ENCODE measurements at regions not wholly inside any gene's neighbourhood (a gene's known extent, or its start where the extent isn't known, plus 50 kb on each side); places are given as distances from the start of the nearest gene placed in this dataset.

DNA sequence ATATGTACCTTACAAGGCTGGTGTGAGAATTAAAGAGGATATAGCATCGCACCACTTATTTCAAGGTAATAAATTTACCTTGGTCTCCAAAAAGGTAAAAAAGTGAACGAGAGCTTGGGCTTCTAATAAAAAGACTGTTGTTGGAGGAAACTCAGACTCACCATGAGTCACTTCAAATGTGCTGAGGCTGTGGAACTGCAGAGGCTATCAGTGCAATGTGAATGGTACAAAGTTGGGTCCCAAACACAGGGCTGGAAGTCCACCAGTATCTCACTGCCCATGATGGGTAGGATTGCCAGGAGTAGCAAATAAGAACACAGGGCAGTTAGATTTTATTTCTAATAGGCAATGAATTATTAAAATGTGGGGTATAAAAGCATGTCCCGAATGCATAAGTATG, 200.6 kb downstream of the MAFB start:
- WGBS, 2 donors (ENCODE audit: extremely low coverage in 2 of 2, insufficient read length in 2 of 2, insufficient replicate concordance in 1 of 2) = no CpG with 5 or more reads among the region's 3 CpGs
- no peaks in the 10 kb centered on the region for H3K9me3 ChIP-seq (replicated peaks in 1 of 2; ENCODE audit: control insufficient read depth in 2 of 2, insufficient read depth in 1 of 2, low read depth in 1 of 2, low read length in 2 of 2)

DNA sequence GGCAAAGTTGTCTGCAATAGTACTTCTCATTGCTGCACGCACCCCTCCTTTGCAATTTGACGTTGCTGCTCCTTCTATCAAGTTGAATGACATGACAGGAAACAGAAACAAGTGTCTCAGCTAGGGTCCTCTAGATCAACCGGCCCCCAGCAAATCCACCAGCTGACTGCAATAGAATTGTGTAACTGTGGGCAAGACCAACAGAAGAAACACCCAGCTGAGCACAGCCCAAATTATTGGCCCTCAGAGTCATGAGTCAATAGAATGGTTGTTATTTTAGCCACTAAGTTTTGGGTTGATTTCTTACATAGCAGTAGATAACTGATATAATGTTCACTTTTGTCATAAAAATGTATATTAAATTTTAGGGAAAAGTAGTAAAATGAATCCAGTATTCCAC, 202.7 kb downstream of the MAFB start:
- no peak overlapping the region for H3K4ac ChIP-seq (ENCODE audit: low read length)
- no peak overlapping the region for H2BK15ac ChIP-seq (ENCODE audit: low read length)
- H2AFZ ChIP-seq (ENCODE audit: low read length) = no peak overlapping the region
- H3K79me1 ChIP-seq (ENCODE audit: low read depth, low read length) = no peaks in the 10 kb centered on the region
- no CpG with 5 or more reads among the region's 3 CpGs for WGBS, 2 donors (ENCODE audit: extremely low coverage in 2 of 2, insufficient read length in 2 of 2, insufficient replicate concordance in 1 of 2)
- no peak overlapping the region for H3K18ac ChIP-seq (ENCODE audit: low read length)
- H3K9ac ChIP-seq (ENCODE audit: low read depth, low read length, poor library complexity) = no peak overlapping the region
- no peak overlapping the region for H3K14ac ChIP-seq (ENCODE audit: low read length)
- no peak overlapping the region for H3K4me2 ChIP-seq (ENCODE audit: insufficient read depth, low read length, poor library complexity, severe bottlenecking)
- no peak overlapping the region for H3K23ac ChIP-seq (ENCODE audit: low read depth, low read length, poor library complexity)
- no peak overlapping the region for H4K8ac ChIP-seq (ENCODE audit: low read depth, low read length)
- H2BK5ac ChIP-seq (ENCODE audit: low read length) = no peak overlapping the region
- no peak overlapping the region for H2BK120ac ChIP-seq (ENCODE audit: low read depth, low read length)
- H2AK5ac ChIP-seq (ENCODE audit: low read depth, low read length) = no peak overlapping the region
- no peak for DNase-seq (ENCODE audit: low spot score)
- no peak overlapping the region for H4K91ac ChIP-seq (ENCODE audit: low read depth, low read length, poor library complexity)
- no peaks in the 10 kb centered on the region for H3K36me3 ChIP-seq (replicated peaks in 1 of 2; ENCODE audit: control insufficient read depth in 2 of 2, insufficient read depth in 2 of 2, low read length in 2 of 2)
- H3K9me3 ChIP-seq (replicated peaks in 1 of 2; ENCODE audit: control insufficient read depth in 2 of 2, insufficient read depth in 1 of 2, low read depth in 1 of 2, low read length in 2 of 2) = no peaks in the 10 kb centered on the region
- H3K4me3 ChIP-seq (ENCODE audit: low read length in 2 of 2) = no peak overlapping the region
- no peak overlapping the region for H2BK12ac ChIP-seq (ENCODE audit: low read length)
- no peak overlapping the region for H3K27ac ChIP-seq (replicated peaks; ENCODE audit: low read length)
- H3K27me3 ChIP-seq (ENCODE audit: control insufficient read depth in 3 of 3, insufficient read depth in 3 of 3, low read depth in 1 of 3, low read length in 3 of 3) = peaks cover 0 to 3% (median 0%) of the 10 kb centered on the region in 3 experiments
- H3K4me1 ChIP-seq (ENCODE audit: control insufficient read depth in 2 of 2, insufficient read depth in 1 of 2, low read depth in 1 of 2, low read length in 2 of 2) = no peaks in the 10 kb centered on the region

More for the DNA sequence above, 200.6 kb downstream of the MAFB start:
- Histone ChIP-seq H2BK120ac (ENCODE audit: low read depth, low read length) (no peak overlapping the region), H2BK12ac (ENCODE audit: low read length) (no peak overlapping the region), H3K27ac (replicated peaks; ENCODE audit: low read length) (no peak overlapping the region), H3K9ac (ENCODE audit: low read depth, low read length, poor library complexity) (no peak overlapping the region), H3K79me1 (ENCODE audit: low read depth, low read length) (no peaks in the 10 kb centered on the region), H3K27me3 (ENCODE audit: control insufficient read depth in 3 of 3, insufficient read depth in 3 of 3, low read depth in 1 of 3, low read length in 3 of 3) (no peaks in the 10 kb centered on the region), H3K36me3 (replicated peaks in 1 of 2; ENCODE audit: control insufficient read depth in 2 of 2, insufficient read depth in 2 of 2, low read length in 2 of 2) (no peaks in the 10 kb centered on the region), H2BK15ac (ENCODE audit: low read length) (no peak overlapping the region), H2AK5ac (ENCODE audit: low read depth, low read length) (no peak overlapping the region), H4K8ac (ENCODE audit: low read depth, low read length) (no peak overlapping the region), H3K18ac (ENCODE audit: low read length) (no peak overlapping the region), H2BK5ac (ENCODE audit: low read length) (no peak overlapping the region), H3K4me3 (ENCODE audit: low read length in 2 of 2) (no peak overlapping the region), H3K4ac (ENCODE audit: low read length) (no peak overlapping the region), H3K4me2 (ENCODE audit: insufficient read depth, low read length, poor library complexity, severe bottlenecking) (no peak overlapping the region), H2AFZ (ENCODE audit: low read length) (no peak overlapping the region), H3K14ac (ENCODE audit: low read length) (no peak overlapping the region), H3K4me1 (ENCODE audit: control insufficient read depth in 2 of 2, insufficient read depth in 1 of 2, low read depth in 1 of 2, low read length in 2 of 2) (no peaks in the 10 kb centered on the region), H4K91ac (ENCODE audit: low read depth, low read length, poor library complexity) (no peak overlapping the region), H3K23ac (ENCODE audit: low read depth, low read length, poor library complexity) (no peak overlapping the region)
- DNase-seq (ENCODE audit: low spot score) = no peak

DNA sequence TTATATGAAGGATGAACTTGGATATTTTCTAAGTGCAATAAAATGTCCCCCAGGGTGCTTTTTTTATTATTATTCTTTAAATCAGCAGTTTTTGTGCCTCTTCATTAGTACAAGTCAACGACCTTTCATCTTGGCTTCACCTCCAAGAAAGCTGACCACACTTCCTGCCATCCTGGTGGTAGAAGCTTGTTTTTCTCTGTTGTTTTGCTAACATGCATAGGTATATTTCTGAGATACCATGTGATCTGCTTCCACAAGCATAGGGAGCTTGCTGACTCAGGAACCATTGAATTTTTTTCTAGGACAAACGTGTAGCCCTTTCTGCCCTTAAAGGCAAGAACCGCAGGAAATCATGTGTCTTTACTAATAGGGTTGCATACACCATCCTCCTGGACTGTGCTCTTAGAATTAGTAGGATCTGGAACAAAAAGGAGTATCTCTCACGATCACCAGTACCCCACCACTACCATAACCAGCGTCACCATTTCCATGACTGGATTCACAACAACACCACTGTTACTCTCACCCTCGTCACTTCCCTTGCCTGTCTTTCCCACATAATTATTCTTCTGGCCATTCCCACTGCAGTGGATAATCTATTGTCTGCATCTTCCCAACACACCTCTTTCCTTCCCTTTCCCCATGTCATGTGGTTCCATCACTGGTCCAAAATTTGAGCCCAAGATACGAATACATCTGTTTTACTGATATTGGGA, 207.1 kb downstream of the MAFB start:
- Histone ChIP-seq H2AFZ (ENCODE audit: low read length) (no peak overlapping the region), H3K79me1 (ENCODE audit: low read depth, low read length) (no peaks in the 10 kb centered on the region), H3K27ac (replicated peaks; ENCODE audit: low read length) (no peak overlapping the region), H3K4me3 (ENCODE audit: low read length in 2 of 2) (no peak overlapping the region), H2BK5ac (ENCODE audit: low read length) (no peak overlapping the region), H3K36me3 (replicated peaks in 1 of 2; ENCODE audit: control insufficient read depth in 2 of 2, insufficient read depth in 2 of 2, low read length in 2 of 2) (no peaks in the 10 kb centered on the region), H3K23ac (ENCODE audit: low read depth, low read length, poor library complexity) (no peak overlapping the region), H3K9me3 (replicated peaks in 1 of 2; ENCODE audit: control insufficient read depth in 2 of 2, insufficient read depth in 1 of 2, low read depth in 1 of 2, low read length in 2 of 2) (no peaks in the 10 kb centered on the region), H3K27me3 (ENCODE audit: control insufficient read depth in 3 of 3, insufficient read depth in 3 of 3, low read depth in 1 of 3, low read length in 3 of 3) (peaks cover 0 to 3% (median 0%) of the 10 kb centered on the region in 3 experiments), H2BK15ac (ENCODE audit: low read length) (no peak overlapping the region), H3K14ac (ENCODE audit: low read length) (no peak overlapping the region), H3K9ac (ENCODE audit: low read depth, low read length, poor library complexity) (no peak overlapping the region), H3K4me1 (ENCODE audit: control insufficient read depth in 2 of 2, insufficient read depth in 1 of 2, low read depth in 1 of 2, low read length in 2 of 2) (no peaks in the 10 kb centered on the region), H4K8ac (ENCODE audit: low read depth, low read length) (no peak overlapping the region), H2BK12ac (ENCODE audit: low read length) (no peak overlapping the region), H3K4me2 (ENCODE audit: insufficient read depth, low read length, poor library complexity, severe bottlenecking) (no peak overlapping the region), H3K4ac (ENCODE audit: low read length) (no peak overlapping the region), H4K91ac (ENCODE audit: low read depth, low read length, poor library complexity) (no peak overlapping the region), H2AK5ac (ENCODE audit: low read depth, low read length) (no peak overlapping the region), H3K18ac (ENCODE audit: low read length) (no peak overlapping the region), H2BK120ac (ENCODE audit: low read depth, low read length) (no peak overlapping the region)
- no peak for DNase-seq (ENCODE audit: low spot score)
- no CpG with 5 or more reads among the region's 7 CpGs for WGBS, 2 donors (ENCODE audit: extremely low coverage in 2 of 2, insufficient read length in 2 of 2, insufficient replicate concordance in 1 of 2)

DNA sequence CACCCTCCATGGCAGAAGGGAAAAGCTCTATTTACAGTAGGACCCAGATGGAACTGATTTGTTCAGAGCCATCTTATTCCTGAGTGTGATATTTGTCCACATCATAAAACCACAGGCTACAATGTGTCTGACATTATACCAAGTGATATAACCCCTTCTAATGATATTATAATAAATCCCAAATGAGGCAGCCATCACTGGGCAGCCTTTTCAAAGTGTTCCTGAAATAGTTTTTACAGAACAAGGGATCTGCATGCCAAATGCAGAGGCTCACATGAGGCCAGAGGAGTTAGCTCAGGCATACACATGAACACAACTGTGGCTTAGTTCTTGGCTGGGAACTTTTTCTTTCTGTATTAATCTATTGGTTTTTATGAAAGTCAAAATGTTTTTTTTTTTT, 207.7 kb downstream of the MAFB start:
- H2BK15ac ChIP-seq (ENCODE audit: low read length) = no peak overlapping the region
- H3K4me1 ChIP-seq (ENCODE audit: control insufficient read depth in 2 of 2, insufficient read depth in 1 of 2, low read depth in 1 of 2, low read length in 2 of 2) = no peaks in the 10 kb centered on the region
- no peak overlapping the region for H3K14ac ChIP-seq (ENCODE audit: low read length)
- H2BK12ac ChIP-seq (ENCODE audit: low read length) = no peak overlapping the region
- no peak overlapping the region for H3K4me3 ChIP-seq (ENCODE audit: low read length in 2 of 2)
- H2AFZ ChIP-seq (ENCODE audit: low read length) = no peak overlapping the region
- no peak overlapping the region for H3K9ac ChIP-seq (ENCODE audit: low read depth, low read length, poor library complexity)
- peaks cover 0 to 3% (median 0%) of the 10 kb centered on the region in 3 experiments for H3K27me3 ChIP-seq (ENCODE audit: control insufficient read depth in 3 of 3, insufficient read depth in 3 of 3, low read depth in 1 of 3, low read length in 3 of 3)
- no peak overlapping the region for H3K23ac ChIP-seq (ENCODE audit: low read depth, low read length, poor library complexity)
- no peak overlapping the region for H3K18ac ChIP-seq (ENCODE audit: low read length)
- no peak for DNase-seq (ENCODE audit: low spot score)
- no peak overlapping the region for H4K8ac ChIP-seq (ENCODE audit: low read depth, low read length)
- no peak overlapping the region for H3K4ac ChIP-seq (ENCODE audit: low read length)
- H2BK120ac ChIP-seq (ENCODE audit: low read depth, low read length) = no peak overlapping the region
- H3K4me2 ChIP-seq (ENCODE audit: insufficient read depth, low read length, poor library complexity, severe bottlenecking) = no peak overlapping the region
- H3K27ac ChIP-seq (replicated peaks; ENCODE audit: low read length) = no peak overlapping the region
- H3K79me1 ChIP-seq (ENCODE audit: low read depth, low read length) = no peaks in the 10 kb centered on the region
- H2BK5ac ChIP-seq (ENCODE audit: low read length) = no peak overlapping the region
- no peaks in the 10 kb centered on the region for H3K36me3 ChIP-seq (replicated peaks in 1 of 2; ENCODE audit: control insufficient read depth in 2 of 2, insufficient read depth in 2 of 2, low read length in 2 of 2)
- no peak overlapping the region for H2AK5ac ChIP-seq (ENCODE audit: low read depth, low read length)
- no peaks in the 10 kb centered on the region for H3K9me3 ChIP-seq (replicated peaks in 1 of 2; ENCODE audit: control insufficient read depth in 2 of 2, insufficient read depth in 1 of 2, low read depth in 1 of 2, low read length in 2 of 2)
- no peak overlapping the region for H4K91ac ChIP-seq (ENCODE audit: low read depth, low read length, poor library complexity)

Data from neuronal stem cell (in vitro differentiated cells).